CD14-positive monocyte (primary cell): ENCODE measurements at regions not wholly inside any gene's neighbourhood (a gene's known extent, or its start where the extent isn't known, plus 50 kb on each side); places are given as distances from the start of the nearest gene placed in this dataset.

Experiments used
- DNase-seq, 3 donors: peaks; one replicate each; pipeline ENCODE4 v3.0.0-alpha.2; 2011 to 2022
- H2AFZ ChIP-seq: 2 replicates; pipeline ENCODE4 v1.6.0; 2012; ENCODE audit warnings: mild to moderate bottlenecking, low read depth, low read length, inconsistent platforms; ENCODE audit not compliant: insufficient read depth, poor library complexity, severe bottlenecking
- H3K27ac ChIP-seq, 2 donors: 1 replicate in 1 of 2; 2 replicates in 1 of 2; pipeline ENCODE4 v1.5.1; 2012 to 2013; ENCODE audit warnings: low read length in 2 of 2, control low read depth in 1 of 2, inconsistent platforms in 1 of 2, low read depth in 1 of 2, mild to moderate bottlenecking in 1 of 2
- H3K27me3 ChIP-seq, 2 donors: one replicate each; pipeline versions ENCODE4 v1.6.0 to v1.6.1; 2011 to 2013; ENCODE audit warnings: low read length in 2 of 2; ENCODE audit not compliant: control insufficient read depth in 2 of 2, insufficient read depth in 2 of 2
- H3K36me3 ChIP-seq, 2 donors: replicated peaks in 1 of 2; 1 replicate in 1 of 2; 2 replicates in 1 of 2; pipeline versions ENCODE4 v1.5.1 to v1.6.1; 2012 to 2013; ENCODE audit warnings: low read length in 2 of 2, control low read depth in 1 of 2, inconsistent platforms in 1 of 2, mild to moderate bottlenecking in 1 of 2; ENCODE audit not compliant: insufficient read depth in 2 of 2, control insufficient read depth in 1 of 2
- H3K4me1 ChIP-seq, 2 donors: 1 replicate in 1 of 2; 2 replicates in 1 of 2; pipeline versions ENCODE4 v1.5.1 to v1.6.1; 2012 to 2013; ENCODE audit warnings: low read length in 2 of 2, control low read depth in 1 of 2, inconsistent platforms in 1 of 2, mild to moderate bottlenecking in 1 of 2, moderate library complexity in 1 of 2; ENCODE audit not compliant: insufficient read depth in 2 of 2, control insufficient read depth in 1 of 2
- H3K4me2 ChIP-seq: replicated peaks from 2 replicates; pipeline ENCODE3; 2012; ENCODE audit warnings: low read length, moderate library complexity, mild to moderate bottlenecking; ENCODE audit not compliant: poor library complexity, severe bottlenecking; ENCODE audit errors: extremely low read depth
- H3K4me3 ChIP-seq, 3 experiments: fragments of 200-600 bp in 1 of 3; sonication (generic) in 1 of 3; replicated peaks in 1 of 3; 1 replicate in 2 of 3; 2 replicates in 1 of 3; pipeline ENCODE4 v1.5.1; 2011 to 2013; ENCODE audit warnings: low read length in 3 of 3, mild to moderate bottlenecking in 3 of 3, control low read depth in 2 of 3, low read depth in 2 of 3, inconsistent platforms in 1 of 3, moderate library complexity in 1 of 3
- H3K79me2 ChIP-seq: 2 replicates; pipeline ENCODE4 v1.6.0; 2012; ENCODE audit warnings: mild to moderate bottlenecking, control low read depth, inconsistent platforms, low read length, moderate library complexity; ENCODE audit not compliant: insufficient read depth
- H3K9ac ChIP-seq: 2 replicates; pipeline ENCODE4 v1.6.0; 2017; ENCODE audit warnings: low read length, mild to moderate bottlenecking; ENCODE audit not compliant: insufficient read depth, poor library complexity, severe bottlenecking
- H3K9me3 ChIP-seq, 2 donors: replicated peaks in 1 of 2; 1 replicate in 1 of 2; 2 replicates in 1 of 2; pipeline versions ENCODE4 v1.5.1 to v1.6.1; 2012 to 2013; ENCODE audit warnings: low read length in 2 of 2, control low read depth in 1 of 2; ENCODE audit not compliant: control insufficient read depth in 1 of 2, insufficient read depth in 1 of 2
- H4K20me1 ChIP-seq: 2 replicates; pipeline ENCODE4 v1.6.0; 2012; ENCODE audit warnings: mild to moderate bottlenecking, low read length, control low read depth, moderate library complexity; ENCODE audit not compliant: insufficient read depth
- H3K27ac Mint-ChIP-seq, 7 donors: one replicate each; pipeline ENCODE4 v1.8.0; 2020; ENCODE audit warnings: mild to moderate bottlenecking in 7 of 7, mixed read lengths in 7 of 7, moderate library complexity in 6 of 7, inconsistent platforms in 2 of 7
- H3K27me3 Mint-ChIP-seq, 3 donors: one replicate each; pipeline ENCODE4 v1.8.0; 2021 to 2022; ENCODE audit warnings: low read depth in 3 of 3, mild to moderate bottlenecking in 3 of 3, mixed read lengths in 3 of 3, moderate library complexity in 3 of 3, inconsistent platforms in 1 of 3
- H3K36me3 Mint-ChIP-seq, 2 donors: one replicate each; pipeline ENCODE4 v1.8.0; 2020; ENCODE audit warnings: mixed read lengths in 2 of 2, inconsistent platforms in 1 of 2, mild to moderate bottlenecking in 1 of 2
- H3K4me1 Mint-ChIP-seq: one replicate; pipeline ENCODE4 v1.8.0; 2020; ENCODE audit warnings: mild to moderate bottlenecking, mixed read lengths
- H3K4me3 Mint-ChIP-seq, 2 donors: one replicate each; pipeline ENCODE4 v1.8.0; 2020; ENCODE audit warnings: mild to moderate bottlenecking in 2 of 2, mixed read lengths in 2 of 2, moderate library complexity in 1 of 2
- H3K9me3 Mint-ChIP-seq, 7 donors: one replicate each; pipeline ENCODE4 v1.8.0; 2020 to 2022; ENCODE audit warnings: mixed read lengths in 7 of 7, mild to moderate bottlenecking in 6 of 7, moderate library complexity in 6 of 7, inconsistent platforms in 2 of 7
- CTCF ChIP-seq: fragments of 200-600 bp; IDR thresholded peaks from one replicate; pipeline ENCODE4 v1.8.0; 2022; ENCODE audit warnings: antibody characterized with exemption, mild to moderate bottlenecking
- WGBS: methylation state at CpG from one replicate; pipeline ENCODE4 v1.1.5; 2013; ENCODE audit warnings: missing lambda C conversion rate; ENCODE audit not compliant: insufficient coverage; 5-methylcytosine and 5-hydroxymethylcytosine counted together
- intact Hi-C, 2 donors: fragments of 100-400 bp; cut with micrococcal nuclease; formaldehyde crosslinking; loops; one replicate each; pipeline versions ENCODE4 v1.15.0 to v1.15.1; 2023

- Mint-ChIP-seq H3K9me3 (peaks cover 0 to 18% (median 2%) of the 10 kb centered on the region in 7 donors), H3K27me3 (no peaks in the 10 kb centered on the region), H3K4me1 (no peaks in the 10 kb centered on the region), H3K27ac (no peak overlapping the region), H3K4me3 (no peak overlapping the region), H3K36me3 (no peaks in the 10 kb centered on the region)
- H3K4me1 ChIP-seq: no peaks in the 10 kb centered on the region
- no CpG with 5 or more reads among the region's 5 CpGs for WGBS
- DNase-seq: no peak
- H3K79me2 ChIP-seq: no peaks in the 10 kb centered on the region
- intact Hi-C loops: no loop called here
- peaks cover 0 to 7% of the 10 kb centered on the region in 2 donors for H3K9me3 ChIP-seq
- H3K36me3 ChIP-seq: no peaks in the 10 kb centered on the region
- no peak overlapping the region for H3K9ac ChIP-seq
- H3K4me3 ChIP-seq: no peak overlapping the region
- no peak overlapping the region for H2AFZ ChIP-seq
- H3K4me2 ChIP-seq: no peak overlapping the region
- H3K27ac ChIP-seq: no peak overlapping the region
- no peaks in the 10 kb centered on the region for H4K20me1 ChIP-seq
- TF ChIP-seq CTCF: no peak
- no peaks in the 10 kb centered on the region for H3K27me3 ChIP-seq
Observed at GRCh38 chr14:27366596-27366995, 768.8 kb upstream of the NOVA1 start.

GRCh38 chr14:27367345-27367744 lies 769.5 kb upstream of the NOVA1 start:
- no peaks in the 10 kb centered on the region for H4K20me1 ChIP-seq
- H3K79me2 ChIP-seq: no peaks in the 10 kb centered on the region
- no peak overlapping the region for H3K4me3 ChIP-seq
- intact Hi-C loops: no loop called here
- no peaks in the 10 kb centered on the region for H3K27me3 ChIP-seq
- H3K36me3 ChIP-seq: no peaks in the 10 kb centered on the region
- no peaks in the 10 kb centered on the region for H3K4me1 ChIP-seq
- Mint-ChIP-seq H3K4me3 (no peak overlapping the region), H3K36me3 (no peaks in the 10 kb centered on the region), H3K4me1 (no peaks in the 10 kb centered on the region), H3K27me3 (no peaks in the 10 kb centered on the region), H3K27ac (no peak overlapping the region), H3K9me3 (peaks cover 0 to 19% (median 2%) of the 10 kb centered on the region in 7 donors)
- H3K27ac ChIP-seq: no peak overlapping the region
- H3K9me3 ChIP-seq: peaks cover 0 to 7% of the 10 kb centered on the region in 2 donors
- WGBS: no CpG with 5 or more reads among the region's 1 CpG
- no peak overlapping the region for H2AFZ ChIP-seq
- no peak for TF ChIP-seq CTCF
- DNase-seq: no peak
- H3K9ac ChIP-seq: no peak overlapping the region
- H3K4me2 ChIP-seq: no peak overlapping the region
